A549 (cell line): ENCODE measurements at regions not wholly inside any gene's neighbourhood (a gene's known extent, or its start where the extent isn't known, plus 50 kb on each side); places are given as distances from the start of the nearest gene placed in this dataset.

Experiments
- BHLHE40 ChIP-seq: IDR thresholded peaks from 2 replicates; pipeline ENCODE4 v1.6.1; 2012; ENCODE audit warnings: low read depth, low read length, inconsistent platforms
- JUNB ChIP-seq: fragments of >200 bp; sonication (Bioruptor Twin); formaldehyde crosslinking; IDR thresholded peaks from 2 replicates; pipeline ENCODE4 v1.6.1; 2016
- KDM1A ChIP-seq: fragments of 200-600 bp; sonication (generic); IDR thresholded peaks from 2 replicates; pipeline ENCODE4 v1.6.1; 2016; ENCODE audit warnings: low read depth, mild to moderate bottlenecking
- MAX ChIP-seq: IDR thresholded peaks from 2 replicates; pipeline ENCODE4 v1.6.1; 2012
- MAZ ChIP-seq: fragments of 150-350 bp; IDR thresholded peaks from 2 replicates; pipeline ENCODE4 v1.6.1; 2014; ENCODE audit warnings: antibody characterized with exemption, low read depth, low read length, borderline replicate concordance
- PHF8 ChIP-seq: fragments of 200-600 bp; sonication (generic); IDR thresholded peaks from 2 replicates; pipeline ENCODE4 v1.6.1; 2016; ENCODE audit warnings: low read depth, mild to moderate bottlenecking, antibody characterized with exemption, moderate library complexity, borderline replicate concordance
- POLR2A ChIP-seq: IDR thresholded peaks from 2 replicates; pipeline ENCODE4 v1.6.1; 2012; ENCODE audit warnings: mild to moderate bottlenecking, low read length
- RAD21 ChIP-seq, 2 experiments: fragments of >200 bp in 1 of 2; sonication (Bioruptor Twin) in 1 of 2; formaldehyde crosslinking in 1 of 2; IDR thresholded peaks in 1 of 2; conservative IDR thresholded peaks in 1 of 2; 2 replicates in 1 of 2; 3 replicates in 1 of 2; pipeline ENCODE4 v1.6.1; 2012 to 2018; ENCODE audit warnings: inconsistent platforms in 1 of 2
- RCOR1 ChIP-seq: fragments of 150-350 bp; IDR thresholded peaks from 2 replicates; pipeline ENCODE4 v1.6.1; 2014; ENCODE audit warnings: antibody characterized with exemption, low read length, low read depth
- RNF2 ChIP-seq: fragments of 200-600 bp; sonication (generic); IDR thresholded peaks from 2 replicates; pipeline ENCODE4 v1.6.1; 2016; ENCODE audit warnings: low read depth, mild to moderate bottlenecking, antibody characterized with exemption, moderate library complexity, borderline replicate concordance
- SMC3 ChIP-seq: fragments of >200 bp; sonication (Bioruptor Twin); formaldehyde crosslinking; IDR thresholded peaks from 3 replicates; pipeline ENCODE4 v1.6.1; 2018; ENCODE audit warnings: inconsistent platforms
- USF2 ChIP-seq: fragments of 450-650 bp; IDR thresholded peaks from 2 replicates; pipeline ENCODE4 v1.6.1; 2014; ENCODE audit warnings: antibody characterized with exemption
- TF ChIP-seq, protein P1 (sequence below): fragments of >200 bp; sonication (Bioruptor Twin); formaldehyde crosslinking; IDR thresholded peaks from 3 replicates; pipeline ENCODE4 v1.5.1; 2016
- TF ChIP-seq, protein P2 (sequence below): fragments of 200-600 bp; sonication (generic); IDR thresholded peaks from 2 replicates; pipeline ENCODE4 v1.6.1; 2016; ENCODE audit warnings: antibody characterized with exemption, mild to moderate bottlenecking, moderate library complexity

GRCh38 chr1:101081496-101082488, 56.2 kb upstream of the DPH5 start:
- TF ChIP-seq, protein P1, sequence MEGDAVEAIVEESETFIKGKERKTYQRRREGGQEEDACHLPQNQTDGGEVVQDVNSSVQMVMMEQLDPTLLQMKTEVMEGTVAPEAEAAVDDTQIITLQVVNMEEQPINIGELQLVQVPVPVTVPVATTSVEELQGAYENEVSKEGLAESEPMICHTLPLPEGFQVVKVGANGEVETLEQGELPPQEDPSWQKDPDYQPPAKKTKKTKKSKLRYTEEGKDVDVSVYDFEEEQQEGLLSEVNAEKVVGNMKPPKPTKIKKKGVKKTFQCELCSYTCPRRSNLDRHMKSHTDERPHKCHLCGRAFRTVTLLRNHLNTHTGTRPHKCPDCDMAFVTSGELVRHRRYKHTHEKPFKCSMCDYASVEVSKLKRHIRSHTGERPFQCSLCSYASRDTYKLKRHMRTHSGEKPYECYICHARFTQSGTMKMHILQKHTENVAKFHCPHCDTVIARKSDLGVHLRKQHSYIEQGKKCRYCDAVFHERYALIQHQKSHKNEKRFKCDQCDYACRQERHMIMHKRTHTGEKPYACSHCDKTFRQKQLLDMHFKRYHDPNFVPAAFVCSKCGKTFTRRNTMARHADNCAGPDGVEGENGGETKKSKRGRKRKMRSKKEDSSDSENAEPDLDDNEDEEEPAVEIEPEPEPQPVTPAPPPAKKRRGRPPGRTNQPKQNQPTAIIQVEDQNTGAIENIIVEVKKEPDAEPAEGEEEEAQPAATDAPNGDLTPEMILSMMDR = no peak
- TF ChIP-seq SMC3 (no peak), MAX (no peak), RNF2 (no peak), RAD21 (conservative IDR thresholded peaks at IDR 0.05 in 1 of 2, IDR thresholded peaks at IDR 0.05 in 1 of 2) (no peak), JUNB (no peak), KDM1A (no peak), BHLHE40 (no peak), USF2 (no peak), PHF8 (no peak), MAZ (no peak), RCOR1 (no peak), POLR2A (no peak)
- TF ChIP-seq, protein P2, sequence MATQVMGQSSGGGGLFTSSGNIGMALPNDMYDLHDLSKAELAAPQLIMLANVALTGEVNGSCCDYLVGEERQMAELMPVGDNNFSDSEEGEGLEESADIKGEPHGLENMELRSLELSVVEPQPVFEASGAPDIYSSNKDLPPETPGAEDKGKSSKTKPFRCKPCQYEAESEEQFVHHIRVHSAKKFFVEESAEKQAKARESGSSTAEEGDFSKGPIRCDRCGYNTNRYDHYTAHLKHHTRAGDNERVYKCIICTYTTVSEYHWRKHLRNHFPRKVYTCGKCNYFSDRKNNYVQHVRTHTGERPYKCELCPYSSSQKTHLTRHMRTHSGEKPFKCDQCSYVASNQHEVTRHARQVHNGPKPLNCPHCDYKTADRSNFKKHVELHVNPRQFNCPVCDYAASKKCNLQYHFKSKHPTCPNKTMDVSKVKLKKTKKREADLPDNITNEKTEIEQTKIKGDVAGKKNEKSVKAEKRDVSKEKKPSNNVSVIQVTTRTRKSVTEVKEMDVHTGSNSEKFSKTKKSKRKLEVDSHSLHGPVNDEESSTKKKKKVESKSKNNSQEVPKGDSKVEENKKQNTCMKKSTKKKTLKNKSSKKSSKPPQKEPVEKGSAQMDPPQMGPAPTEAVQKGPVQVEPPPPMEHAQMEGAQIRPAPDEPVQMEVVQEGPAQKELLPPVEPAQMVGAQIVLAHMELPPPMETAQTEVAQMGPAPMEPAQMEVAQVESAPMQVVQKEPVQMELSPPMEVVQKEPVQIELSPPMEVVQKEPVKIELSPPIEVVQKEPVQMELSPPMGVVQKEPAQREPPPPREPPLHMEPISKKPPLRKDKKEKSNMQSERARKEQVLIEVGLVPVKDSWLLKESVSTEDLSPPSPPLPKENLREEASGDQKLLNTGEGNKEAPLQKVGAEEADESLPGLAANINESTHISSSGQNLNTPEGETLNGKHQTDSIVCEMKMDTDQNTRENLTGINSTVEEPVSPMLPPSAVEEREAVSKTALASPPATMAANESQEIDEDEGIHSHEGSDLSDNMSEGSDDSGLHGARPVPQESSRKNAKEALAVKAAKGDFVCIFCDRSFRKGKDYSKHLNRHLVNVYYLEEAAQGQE = no peak
